Neural progenitor cell (in vitro differentiated cells): ENCODE measurements at regions not wholly inside any gene's neighbourhood (a gene's known extent, or its start where the extent isn't known, plus 50 kb on each side); places are given as distances from the start of the nearest gene placed in this dataset.

Experiments used
- CTCF ChIP-seq: fragments of 200-600 bp; sonication (generic); IDR thresholded peaks from 2 replicates; pipeline ENCODE4 v1.5.1; 2017; ENCODE audit warnings: antibody characterized with exemption, mild to moderate bottlenecking
- EZH2 ChIP-seq: fragments of 200-600 bp; sonication (generic); IDR thresholded peaks from 2 replicates; pipeline ENCODE4 v1.6.1; 2017; ENCODE audit warnings: antibody characterized with exemption, mild to moderate bottlenecking, moderate library complexity

GRCh38 chr10:113399065-113399464 lies 153.8 kb upstream of the HABP2 start:
- no peak for TF ChIP-seq CTCF
- TF ChIP-seq EZH2: no peak
